Lower leg skin (tissue), 3 donors: ENCODE measurements at regions not wholly inside any gene's neighbourhood (a gene's known extent, or its start where the extent isn't known, plus 50 kb on each side); places are given as distances from the start of the nearest gene placed in this dataset.

Experiments
- CTCF ChIP-seq, 3 donors: fragments of 450-650 bp; IDR thresholded peaks; one replicate each; pipeline ENCODE4 v1.5.1; 2016; ENCODE audit warnings: antibody characterized with exemption in 3 of 3, mild to moderate bottlenecking in 3 of 3, moderate library complexity in 2 of 3
- POLR2A ChIP-seq, 2 donors: fragments of 450-650 bp; IDR thresholded peaks; one replicate each; pipeline ENCODE4 v1.6.1; 2016 to 2017; ENCODE audit warnings: antibody characterized with exemption in 2 of 2, mild to moderate bottlenecking in 1 of 2, moderate library complexity in 1 of 2

- TF ChIP-seq POLR2A (IDR thresholded peaks at IDR 0.05): no peak
- TF ChIP-seq CTCF (IDR thresholded peaks at IDR 0.05): no peak
These were observed 118.3 kb upstream of the STARD13 start for GRCh38 chr13:33403807-33404362.
